Natural killer cell (primary cell): ENCODE measurements at regions not wholly inside any gene's neighbourhood (a gene's known extent, or its start where the extent isn't known, plus 50 kb on each side); places are given as distances from the start of the nearest gene placed in this dataset.

Source experiments
- ATAC-seq, 3 donors: fragments of 150-1000 bp in 2 of 3; fragments of 200-7000 bp in 1 of 3; cut with Tn5 transposase; 1 replicate in 1 of 3; 2 replicates in 2 of 3; pipeline ENCODE4 v1.10.0; 2021; ENCODE audit warnings: mild to moderate bottlenecking in 2 of 3, moderate library complexity in 2 of 3
- DNase-seq, 2 donors: peaks; one replicate each; pipeline versions ENCODE4 v3.0.0 to v3.0.0-alpha.2; 2013 to 2021; ENCODE audit warnings: mixed read lengths in 1 of 2
- H3K27ac ChIP-seq: one replicate; pipeline ENCODE4 v1.5.1; 2013; ENCODE audit warnings: mild to moderate bottlenecking, low read length
- H3K27me3 ChIP-seq: one replicate; pipeline ENCODE4 v1.6.1; 2013; ENCODE audit warnings: low read length; ENCODE audit not compliant: control insufficient read depth, insufficient read depth
- H3K36me3 ChIP-seq: one replicate; pipeline ENCODE4 v1.6.1; 2013; ENCODE audit warnings: low read length; ENCODE audit not compliant: control insufficient read depth, insufficient read depth
- H3K4me1 ChIP-seq: one replicate; pipeline ENCODE4 v1.6.1; 2013; ENCODE audit warnings: low read length; ENCODE audit not compliant: control insufficient read depth, insufficient read depth
- H3K4me3 ChIP-seq: one replicate; pipeline ENCODE4 v1.5.1; 2013; ENCODE audit warnings: low read length
- H3K9me3 ChIP-seq: one replicate; pipeline ENCODE4 v1.6.1; 2013; ENCODE audit warnings: low read length; ENCODE audit not compliant: control insufficient read depth, insufficient read depth
- H3K27ac Mint-ChIP-seq, 2 donors: one replicate each; pipeline ENCODE4 v1.8.0; 2022; ENCODE audit warnings: mild to moderate bottlenecking in 2 of 2, mixed read lengths in 2 of 2, moderate library complexity in 1 of 2
- H3K27me3 Mint-ChIP-seq, 2 donors: one replicate each; pipeline ENCODE4 v1.8.0; 2022; ENCODE audit warnings: low read depth in 2 of 2, mixed read lengths in 2 of 2
- H3K36me3 Mint-ChIP-seq: one replicate; pipeline ENCODE4 v1.8.0; 2022; ENCODE audit warnings: mixed read lengths
- H3K4me1 Mint-ChIP-seq, 2 donors: one replicate each; pipeline ENCODE4 v1.8.0; 2022; ENCODE audit warnings: mixed read lengths in 2 of 2
- H3K4me3 Mint-ChIP-seq: one replicate; pipeline ENCODE4 v1.8.0; 2022; ENCODE audit warnings: mild to moderate bottlenecking, moderate library complexity, mixed read lengths
- H3K9me3 Mint-ChIP-seq, 2 donors: one replicate each; pipeline ENCODE4 v1.8.0; 2022; ENCODE audit warnings: mixed read lengths in 2 of 2
- WGBS: methylation state at CpG from one replicate; pipeline ENCODE4 v1.1.7; 2013; ENCODE audit warnings: missing lambda C conversion rate; ENCODE audit not compliant: insufficient coverage; 5-methylcytosine and 5-hydroxymethylcytosine counted together
- intact Hi-C: fragments of 100-400 bp; cut with micrococcal nuclease; formaldehyde crosslinking; loops from one replicate; pipeline ENCODE4 v1.14.2; 2022
- TF ChIP-seq, protein P1 (sequence below): fragments of 200-600 bp; IDR thresholded peaks from one replicate; pipeline ENCODE4 v1.8.0; 2022; ENCODE audit warnings: antibody characterized with exemption

DNA sequence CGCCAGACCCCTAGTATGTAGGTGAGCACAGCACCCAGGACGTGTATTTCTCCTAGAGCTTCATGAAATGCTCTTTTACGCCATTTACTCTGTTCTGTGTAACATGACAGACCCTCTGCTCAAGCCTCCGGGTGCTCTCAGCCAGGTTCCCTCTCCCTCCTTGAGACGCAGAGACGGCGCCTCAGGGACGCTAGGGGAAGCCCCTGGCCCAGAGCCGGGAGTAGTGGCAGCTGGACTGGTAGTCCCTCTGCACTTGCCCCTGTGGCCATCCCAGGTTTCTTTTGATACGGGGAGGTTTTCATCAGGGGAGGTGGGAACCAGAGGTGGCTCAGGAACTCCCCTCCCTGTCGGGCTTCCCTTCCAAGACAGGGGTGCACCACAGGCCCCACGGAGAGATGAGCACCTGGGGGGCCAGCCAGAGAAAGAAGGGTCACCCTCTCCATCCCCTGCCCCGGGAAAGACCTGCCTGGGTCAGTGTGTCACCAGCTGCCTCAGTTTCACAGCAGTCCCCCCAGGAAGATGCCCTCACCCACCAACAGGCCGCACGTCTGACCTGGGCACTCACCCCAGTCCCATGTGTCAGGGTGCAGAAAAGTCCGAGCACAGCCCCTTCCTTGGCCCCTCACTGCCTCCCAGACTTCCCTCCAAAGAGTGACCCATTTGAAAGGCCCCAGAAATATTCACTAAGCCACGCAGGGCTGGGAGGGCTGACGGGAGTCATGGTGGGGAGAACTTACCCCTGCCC, 58.1 kb upstream of the AFDN start:
- Mint-ChIP-seq H3K27ac (no peak overlapping the region), H3K9me3 (no peaks in the 10 kb centered on the region), H3K4me3 (no peak overlapping the region), H3K4me1 (no peaks in the 10 kb centered on the region), H3K36me3 (no peaks in the 10 kb centered on the region), H3K27me3 (peaks cover 3 to 13% of the 10 kb centered on the region in 2 donors)
- no peaks in the 10 kb centered on the region for H3K9me3 ChIP-seq
- ATAC-seq = no peak
- intact Hi-C loops = no loop called here
- H3K36me3 ChIP-seq = no peaks in the 10 kb centered on the region
- H3K4me1 ChIP-seq = no peaks in the 10 kb centered on the region
- WGBS = 91% methylated on average over 18 of the region's 18 CpGs
- no peaks in the 10 kb centered on the region for H3K27me3 ChIP-seq
- TF ChIP-seq, protein P1, sequence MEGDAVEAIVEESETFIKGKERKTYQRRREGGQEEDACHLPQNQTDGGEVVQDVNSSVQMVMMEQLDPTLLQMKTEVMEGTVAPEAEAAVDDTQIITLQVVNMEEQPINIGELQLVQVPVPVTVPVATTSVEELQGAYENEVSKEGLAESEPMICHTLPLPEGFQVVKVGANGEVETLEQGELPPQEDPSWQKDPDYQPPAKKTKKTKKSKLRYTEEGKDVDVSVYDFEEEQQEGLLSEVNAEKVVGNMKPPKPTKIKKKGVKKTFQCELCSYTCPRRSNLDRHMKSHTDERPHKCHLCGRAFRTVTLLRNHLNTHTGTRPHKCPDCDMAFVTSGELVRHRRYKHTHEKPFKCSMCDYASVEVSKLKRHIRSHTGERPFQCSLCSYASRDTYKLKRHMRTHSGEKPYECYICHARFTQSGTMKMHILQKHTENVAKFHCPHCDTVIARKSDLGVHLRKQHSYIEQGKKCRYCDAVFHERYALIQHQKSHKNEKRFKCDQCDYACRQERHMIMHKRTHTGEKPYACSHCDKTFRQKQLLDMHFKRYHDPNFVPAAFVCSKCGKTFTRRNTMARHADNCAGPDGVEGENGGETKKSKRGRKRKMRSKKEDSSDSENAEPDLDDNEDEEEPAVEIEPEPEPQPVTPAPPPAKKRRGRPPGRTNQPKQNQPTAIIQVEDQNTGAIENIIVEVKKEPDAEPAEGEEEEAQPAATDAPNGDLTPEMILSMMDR = no peak
- no peak for DNase-seq
- H3K27ac ChIP-seq = no peak overlapping the region
- H3K4me3 ChIP-seq = no peak overlapping the region

DNA sequence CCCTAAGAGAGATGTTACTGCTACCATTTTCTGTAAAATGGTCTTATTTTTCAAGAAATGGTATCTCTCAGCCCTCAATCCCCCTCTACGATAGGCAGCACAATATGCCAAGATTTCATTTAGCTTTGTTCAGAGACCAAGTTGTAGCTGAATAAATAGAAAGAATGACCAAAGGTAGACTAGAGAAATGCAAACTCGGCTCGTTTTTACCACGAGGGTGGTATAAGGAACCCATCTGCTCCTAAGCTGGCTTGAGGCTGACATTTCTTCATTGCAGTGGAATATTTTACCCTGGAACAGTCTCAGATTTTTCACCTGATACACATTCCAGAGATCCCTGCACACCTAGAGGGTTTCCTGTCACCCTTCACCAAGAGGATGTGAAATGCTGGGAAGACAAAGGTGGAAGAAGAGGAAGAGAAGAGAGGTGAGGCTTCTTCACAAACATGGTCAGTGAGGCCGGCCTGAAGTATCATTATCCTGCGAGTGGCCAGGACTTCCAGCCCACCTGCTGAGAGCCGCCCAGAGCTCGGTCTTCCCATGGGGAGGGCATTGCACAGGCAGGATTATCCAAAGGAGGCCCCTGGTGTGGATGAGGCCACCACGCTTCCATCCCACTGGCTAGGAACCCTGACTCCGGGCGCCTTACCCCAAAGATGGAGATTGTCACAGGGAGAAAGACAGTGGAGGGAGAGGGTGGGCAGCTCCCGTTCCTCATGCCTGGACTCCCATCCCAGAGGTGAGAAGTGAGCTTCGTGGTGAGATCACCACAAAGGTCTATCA, 57.1 kb upstream of the AFDN start:
- DNase-seq = no peak
- TF ChIP-seq, protein P1 = no peak
- no peak for ATAC-seq
- Mint-ChIP-seq H3K36me3 (no peaks in the 10 kb centered on the region), H3K27me3 (peaks cover 3 to 13% of the 10 kb centered on the region in 2 donors), H3K9me3 (no peaks in the 10 kb centered on the region), H3K27ac (no peak overlapping the region), H3K4me3 (no peak overlapping the region), H3K4me1 (no peaks in the 10 kb centered on the region)
- H3K27ac ChIP-seq = no peak overlapping the region
- WGBS = 81% methylated on average over 12 of the region's 13 CpGs
- H3K4me1 ChIP-seq = no peaks in the 10 kb centered on the region
- H3K4me3 ChIP-seq = no peak overlapping the region
- H3K36me3 ChIP-seq = no peaks in the 10 kb centered on the region
- no peaks in the 10 kb centered on the region for H3K9me3 ChIP-seq
- H3K27me3 ChIP-seq = no peaks in the 10 kb centered on the region
- intact Hi-C loops = no loop called here

DNA sequence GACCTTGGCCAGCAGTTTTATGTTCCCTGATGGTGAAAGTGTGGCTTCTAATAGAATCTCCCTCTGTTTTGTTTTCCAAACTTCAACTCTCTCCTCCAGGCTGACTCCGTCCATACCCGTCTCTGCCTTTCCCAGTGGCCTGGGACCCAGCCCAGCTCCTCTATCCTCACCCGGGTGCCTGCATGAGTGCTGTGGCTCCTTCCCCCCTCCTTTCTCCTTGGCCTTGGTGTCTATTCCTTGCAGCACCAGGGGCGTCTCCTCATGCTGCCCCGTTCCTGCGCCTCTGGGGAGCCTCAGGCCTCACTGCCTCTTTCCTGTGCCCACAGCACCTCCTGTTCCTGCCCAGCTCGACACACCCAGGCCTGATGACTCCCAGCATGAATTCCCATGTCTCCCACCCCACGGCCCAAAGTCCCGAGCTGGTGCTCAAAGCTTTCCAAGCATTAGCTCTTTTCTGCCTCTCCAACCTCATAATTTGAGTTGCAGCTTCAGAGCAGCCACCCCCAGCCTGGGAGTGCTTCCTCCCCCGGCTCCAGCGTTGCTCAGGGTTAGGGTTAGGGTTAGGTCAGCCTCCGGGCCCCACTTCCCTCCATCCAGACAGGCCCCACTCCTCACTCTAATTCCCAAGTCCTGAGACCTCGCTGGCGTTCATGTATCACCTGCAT, 56.3 kb upstream of the AFDN start:
- no peak overlapping the region for H3K27ac ChIP-seq
- Mint-ChIP-seq H3K27me3 (peaks cover 3 to 13% of the 10 kb centered on the region in 2 donors), H3K4me1 (no peaks in the 10 kb centered on the region), H3K9me3 (no peaks in the 10 kb centered on the region), H3K27ac (no peak overlapping the region), H3K36me3 (no peaks in the 10 kb centered on the region), H3K4me3 (no peak overlapping the region)
- WGBS = 86% methylated on average over 14 of the region's 14 CpGs
- no peaks in the 10 kb centered on the region for H3K9me3 ChIP-seq
- H3K27me3 ChIP-seq = no peaks in the 10 kb centered on the region
- no peaks in the 10 kb centered on the region for H3K36me3 ChIP-seq
- no peaks in the 10 kb centered on the region for H3K4me1 ChIP-seq
- ATAC-seq (no peak), DNase-seq (no peak)
- no peak overlapping the region for H3K4me3 ChIP-seq
- TF ChIP-seq, protein P1 = no peak
- intact Hi-C loops = no loop called here
